ENCODE measurements at regions not wholly inside any gene's neighbourhood (a gene's known extent, or its start where the extent isn't known, plus 50 kb on each side); places are given as distances from the start of the nearest gene placed in this dataset.

GRCh38 chr2:18349421-18349820, 211.0 kb downstream of the RDH14 start:
- Histone ChIP-seq H3K36me3 (ENCODE audit: control insufficient read depth in 2 of 2, insufficient read depth in 2 of 2, low read length in 1 of 2) (no peaks in the 10 kb centered on the region), H3K4me3 (ENCODE audit: low read depth in 1 of 2, low read length in 2 of 2) (no peak overlapping the region), H3K27me3 (ENCODE audit: control insufficient read depth in 1 of 2, insufficient read depth in 2 of 2, low read length in 2 of 2) (no peaks in the 10 kb centered on the region), H3K9me3 (ENCODE audit: control insufficient read depth in 2 of 2, insufficient read depth in 1 of 2, low read depth in 1 of 2, low read length in 1 of 2) (no peaks in the 10 kb centered on the region), H3K4me1 (ENCODE audit: control insufficient read depth in 2 of 2, insufficient read depth in 2 of 2, low read length in 1 of 2) (no peaks in the 10 kb centered on the region), H3K27ac (ENCODE audit: low read depth in 2 of 2, low read length in 1 of 2) (no peak overlapping the region)
- WGBS, 2 donors, result 50 to 64% methylated on average over 1 of the region's 1 CpG

GRCh38 chr2:18346874-18347273, 213.6 kb downstream of the RDH14 start:
- Histone ChIP-seq H3K27me3 (ENCODE audit: control insufficient read depth in 1 of 2, insufficient read depth in 2 of 2, low read length in 2 of 2) (no peaks in the 10 kb centered on the region), H3K4me3 (ENCODE audit: low read depth in 1 of 2, low read length in 2 of 2) (no peak overlapping the region), H3K27ac (ENCODE audit: low read depth in 2 of 2, low read length in 1 of 2) (no peak overlapping the region), H3K4me1 (ENCODE audit: control insufficient read depth in 2 of 2, insufficient read depth in 2 of 2, low read length in 1 of 2) (no peaks in the 10 kb centered on the region), H3K9me3 (ENCODE audit: control insufficient read depth in 2 of 2, insufficient read depth in 1 of 2, low read depth in 1 of 2, low read length in 1 of 2) (no peaks in the 10 kb centered on the region), H3K36me3 (ENCODE audit: control insufficient read depth in 2 of 2, insufficient read depth in 2 of 2, low read length in 1 of 2) (no peaks in the 10 kb centered on the region)
- WGBS, 2 donors, result 72% methylated on average over 3 of the region's 3 CpGs

GRCh38 chr2:18346344-18346743, 214.1 kb downstream of the RDH14 start:
- Histone ChIP-seq H3K36me3 (ENCODE audit: control insufficient read depth in 2 of 2, insufficient read depth in 2 of 2, low read length in 1 of 2) (no peaks in the 10 kb centered on the region), H3K9me3 (ENCODE audit: control insufficient read depth in 2 of 2, insufficient read depth in 1 of 2, low read depth in 1 of 2, low read length in 1 of 2) (no peaks in the 10 kb centered on the region), H3K4me3 (ENCODE audit: low read depth in 1 of 2, low read length in 2 of 2) (no peak overlapping the region), H3K27ac (ENCODE audit: low read depth in 2 of 2, low read length in 1 of 2) (no peak overlapping the region), H3K4me1 (ENCODE audit: control insufficient read depth in 2 of 2, insufficient read depth in 2 of 2, low read length in 1 of 2) (no peaks in the 10 kb centered on the region), H3K27me3 (ENCODE audit: control insufficient read depth in 1 of 2, insufficient read depth in 2 of 2, low read length in 2 of 2) (no peaks in the 10 kb centered on the region)
- 60 to 62% methylated on average over 3 of the region's 3 CpGs for WGBS, 2 donors

GRCh38 chr2:18345848-18346247, 214.6 kb downstream of the RDH14 start:
- no peaks in the 10 kb centered on the region for H3K4me1 ChIP-seq (ENCODE audit: control insufficient read depth in 2 of 2, insufficient read depth in 2 of 2, low read length in 1 of 2)
- H3K36me3 ChIP-seq (ENCODE audit: control insufficient read depth in 2 of 2, insufficient read depth in 2 of 2, low read length in 1 of 2), result no peaks in the 10 kb centered on the region
- WGBS, 2 donors, result 79 to 80% methylated on average over 5 of the region's 5 CpGs
- no peak overlapping the region for H3K27ac ChIP-seq (ENCODE audit: low read depth in 2 of 2, low read length in 1 of 2)
- H3K4me3 ChIP-seq (ENCODE audit: low read depth in 1 of 2, low read length in 2 of 2), result no peak overlapping the region
- no peaks in the 10 kb centered on the region for H3K9me3 ChIP-seq (ENCODE audit: control insufficient read depth in 2 of 2, insufficient read depth in 1 of 2, low read depth in 1 of 2, low read length in 1 of 2)
- H3K27me3 ChIP-seq (ENCODE audit: control insufficient read depth in 1 of 2, insufficient read depth in 2 of 2, low read length in 2 of 2), result no peaks in the 10 kb centered on the region

GRCh38 chr2:18342901-18343300, 217.6 kb downstream of the RDH14 start:
- Histone ChIP-seq H3K4me3 (ENCODE audit: low read depth in 1 of 2, low read length in 2 of 2) (no peak overlapping the region), H3K4me1 (ENCODE audit: control insufficient read depth in 2 of 2, insufficient read depth in 2 of 2, low read length in 1 of 2) (no peaks in the 10 kb centered on the region), H3K36me3 (ENCODE audit: control insufficient read depth in 2 of 2, insufficient read depth in 2 of 2, low read length in 1 of 2) (no peaks in the 10 kb centered on the region), H3K9me3 (ENCODE audit: control insufficient read depth in 2 of 2, insufficient read depth in 1 of 2, low read depth in 1 of 2, low read length in 1 of 2) (no peaks in the 10 kb centered on the region), H3K27ac (ENCODE audit: low read depth in 2 of 2, low read length in 1 of 2) (no peak overlapping the region), H3K27me3 (ENCODE audit: control insufficient read depth in 1 of 2, insufficient read depth in 2 of 2, low read length in 2 of 2) (no peaks in the 10 kb centered on the region)
- 89 to 92% methylated on average over 6 of the region's 6 CpGs for WGBS, 2 donors

GRCh38 chr2:18339326-18339725, 221.1 kb downstream of the RDH14 start:
- Histone ChIP-seq H3K27ac (ENCODE audit: low read depth in 2 of 2, low read length in 1 of 2) (no peak overlapping the region), H3K4me1 (ENCODE audit: control insufficient read depth in 2 of 2, insufficient read depth in 2 of 2, low read length in 1 of 2) (no peaks in the 10 kb centered on the region), H3K9me3 (ENCODE audit: control insufficient read depth in 2 of 2, insufficient read depth in 1 of 2, low read depth in 1 of 2, low read length in 1 of 2) (no peaks in the 10 kb centered on the region), H3K4me3 (ENCODE audit: low read depth in 1 of 2, low read length in 2 of 2) (no peak overlapping the region), H3K36me3 (ENCODE audit: control insufficient read depth in 2 of 2, insufficient read depth in 2 of 2, low read length in 1 of 2) (no peaks in the 10 kb centered on the region), H3K27me3 (ENCODE audit: control insufficient read depth in 1 of 2, insufficient read depth in 2 of 2, low read length in 2 of 2) (no peaks in the 10 kb centered on the region)
- 58 to 60% methylated on average over 1 of the region's 1 CpG for WGBS, 2 donors

GRCh38 chr2:18336975-18337374, 223.5 kb downstream of the RDH14 start:
- Histone ChIP-seq H3K36me3 (ENCODE audit: control insufficient read depth in 2 of 2, insufficient read depth in 2 of 2, low read length in 1 of 2) (no peaks in the 10 kb centered on the region), H3K27me3 (ENCODE audit: control insufficient read depth in 1 of 2, insufficient read depth in 2 of 2, low read length in 2 of 2) (no peaks in the 10 kb centered on the region), H3K9me3 (ENCODE audit: control insufficient read depth in 2 of 2, insufficient read depth in 1 of 2, low read depth in 1 of 2, low read length in 1 of 2) (no peaks in the 10 kb centered on the region), H3K4me1 (ENCODE audit: control insufficient read depth in 2 of 2, insufficient read depth in 2 of 2, low read length in 1 of 2) (no peaks in the 10 kb centered on the region), H3K27ac (ENCODE audit: low read depth in 2 of 2, low read length in 1 of 2) (no peak overlapping the region), H3K4me3 (ENCODE audit: low read depth in 1 of 2, low read length in 2 of 2) (no peak overlapping the region)
- 36% methylated on average over 2 of the region's 2 CpGs for WGBS, 2 donors

GRCh38 chr2:18332477-18332876, 228.0 kb downstream of the RDH14 start:
- H3K36me3 ChIP-seq (ENCODE audit: control insufficient read depth in 2 of 2, insufficient read depth in 2 of 2, low read length in 1 of 2), result no peaks in the 10 kb centered on the region
- H3K4me3 ChIP-seq (ENCODE audit: low read depth in 1 of 2, low read length in 2 of 2), result no peak overlapping the region
- H3K27ac ChIP-seq (ENCODE audit: low read depth in 2 of 2, low read length in 1 of 2), result no peak overlapping the region
- no peaks in the 10 kb centered on the region for H3K4me1 ChIP-seq (ENCODE audit: control insufficient read depth in 2 of 2, insufficient read depth in 2 of 2, low read length in 1 of 2)
- no peaks in the 10 kb centered on the region for H3K9me3 ChIP-seq (ENCODE audit: control insufficient read depth in 2 of 2, insufficient read depth in 1 of 2, low read depth in 1 of 2, low read length in 1 of 2)
- 91 to 94% methylated on average over 6 of the region's 6 CpGs for whole genome bisulfite sequencing, 2 donors
- H3K27me3 ChIP-seq (ENCODE audit: control insufficient read depth in 1 of 2, insufficient read depth in 2 of 2, low read length in 2 of 2), result no peaks in the 10 kb centered on the region

- H3K4me3 ChIP-seq (ENCODE audit: low read depth in 1 of 2, low read length in 2 of 2), result no peak overlapping the region
- H3K27me3 ChIP-seq (ENCODE audit: control insufficient read depth in 1 of 2, insufficient read depth in 2 of 2, low read length in 2 of 2), result no peaks in the 10 kb centered on the region
- H3K27ac ChIP-seq (ENCODE audit: low read depth in 2 of 2, low read length in 1 of 2), result no peak overlapping the region
- H3K36me3 ChIP-seq (ENCODE audit: control insufficient read depth in 2 of 2, insufficient read depth in 2 of 2, low read length in 1 of 2), result no peaks in the 10 kb centered on the region
- no peaks in the 10 kb centered on the region for H3K9me3 ChIP-seq (ENCODE audit: control insufficient read depth in 2 of 2, insufficient read depth in 1 of 2, low read depth in 1 of 2, low read length in 1 of 2)
- H3K4me1 ChIP-seq (ENCODE audit: control insufficient read depth in 2 of 2, insufficient read depth in 2 of 2, low read length in 1 of 2), result no peaks in the 10 kb centered on the region
- WGBS, 2 donors, result 76 to 87% methylated on average over 5 of the region's 5 CpGs
Observed at GRCh38 chr2:18325118-18325517, 235.3 kb downstream of the RDH14 start.

GRCh38 chr2:18319987-18320386, 240.5 kb downstream of the RDH14 start:
- no peak overlapping the region for H3K4me3 ChIP-seq (ENCODE audit: low read depth in 1 of 2, low read length in 2 of 2)
- H3K4me1 ChIP-seq (ENCODE audit: control insufficient read depth in 2 of 2, insufficient read depth in 2 of 2, low read length in 1 of 2), result no peaks in the 10 kb centered on the region
- H3K27me3 ChIP-seq (ENCODE audit: control insufficient read depth in 1 of 2, insufficient read depth in 2 of 2, low read length in 2 of 2), result no peaks in the 10 kb centered on the region
- H3K27ac ChIP-seq (ENCODE audit: low read depth in 2 of 2, low read length in 1 of 2), result no peak overlapping the region
- no peaks in the 10 kb centered on the region for H3K36me3 ChIP-seq (ENCODE audit: control insufficient read depth in 2 of 2, insufficient read depth in 2 of 2, low read length in 1 of 2)
- H3K9me3 ChIP-seq (ENCODE audit: control insufficient read depth in 2 of 2, insufficient read depth in 1 of 2, low read depth in 1 of 2, low read length in 1 of 2), result no peaks in the 10 kb centered on the region
